Panc1 (cell line): ENCODE measurements at regions not wholly inside any gene's neighbourhood (a gene's known extent, or its start where the extent isn't known, plus 50 kb on each side); places are given as distances from the start of the nearest gene placed in this dataset.

Experiments used
- POLR2AphosphoS5 ChIP-seq: IDR thresholded peaks from 2 replicates; pipeline ENCODE4 v1.6.1; 2012; ENCODE audit warnings: mild to moderate bottlenecking, low read depth, low read length, moderate library complexity
- REST ChIP-seq, 2 experiments: IDR thresholded peaks; 2 replicates each; pipeline ENCODE4 v1.6.1; 2011 to 2012; ENCODE audit warnings: low read depth in 2 of 2, control low read depth in 1 of 2, low read length in 1 of 2, mild to moderate bottlenecking in 1 of 2, moderate library complexity in 1 of 2; ENCODE audit not compliant: insufficient read depth in 1 of 2
- SIN3A ChIP-seq: IDR thresholded peaks from 2 replicates; pipeline ENCODE4 v1.6.1; 2012; ENCODE audit warnings: low read depth, mild to moderate bottlenecking, low read length, moderate library complexity, borderline replicate concordance; ENCODE audit not compliant: insufficient read depth
- TCF7L2 ChIP-seq: IDR thresholded peaks from 2 replicates; pipeline ENCODE4 v1.6.1; 2011; ENCODE audit warnings: mild to moderate bottlenecking, low read depth, low read length, inconsistent platforms
- TF ChIP-seq, protein P1 (sequence below): fragments of 450-650 bp; IDR thresholded peaks from 2 replicates; pipeline ENCODE4 v1.5.1; 2017; ENCODE audit warnings: mild to moderate bottlenecking

GRCh38 chr14:104286086-104286485 lies 147.7 kb downstream of the KIF26A start:
- TF ChIP-seq, protein P1, sequence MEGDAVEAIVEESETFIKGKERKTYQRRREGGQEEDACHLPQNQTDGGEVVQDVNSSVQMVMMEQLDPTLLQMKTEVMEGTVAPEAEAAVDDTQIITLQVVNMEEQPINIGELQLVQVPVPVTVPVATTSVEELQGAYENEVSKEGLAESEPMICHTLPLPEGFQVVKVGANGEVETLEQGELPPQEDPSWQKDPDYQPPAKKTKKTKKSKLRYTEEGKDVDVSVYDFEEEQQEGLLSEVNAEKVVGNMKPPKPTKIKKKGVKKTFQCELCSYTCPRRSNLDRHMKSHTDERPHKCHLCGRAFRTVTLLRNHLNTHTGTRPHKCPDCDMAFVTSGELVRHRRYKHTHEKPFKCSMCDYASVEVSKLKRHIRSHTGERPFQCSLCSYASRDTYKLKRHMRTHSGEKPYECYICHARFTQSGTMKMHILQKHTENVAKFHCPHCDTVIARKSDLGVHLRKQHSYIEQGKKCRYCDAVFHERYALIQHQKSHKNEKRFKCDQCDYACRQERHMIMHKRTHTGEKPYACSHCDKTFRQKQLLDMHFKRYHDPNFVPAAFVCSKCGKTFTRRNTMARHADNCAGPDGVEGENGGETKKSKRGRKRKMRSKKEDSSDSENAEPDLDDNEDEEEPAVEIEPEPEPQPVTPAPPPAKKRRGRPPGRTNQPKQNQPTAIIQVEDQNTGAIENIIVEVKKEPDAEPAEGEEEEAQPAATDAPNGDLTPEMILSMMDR = no peak
- no peak for TF ChIP-seq POLR2AphosphoS5
- no peak for TF ChIP-seq SIN3A
- TF ChIP-seq TCF7L2 = no peak
- no peak for TF ChIP-seq REST (IDR thresholded peaks at IDR 0.05; ENCODE audit: insufficient read depth in 1 of 2, low read depth in 2 of 2, low read length in 1 of 2)
